Panc1 (cell line): ENCODE measurements at regions not wholly inside any gene's neighbourhood (a gene's known extent, or its start where the extent isn't known, plus 50 kb on each side); places are given as distances from the start of the nearest gene placed in this dataset.

Experiments used
- ATAC-seq: fragments of 200-7000 bp; cut with Tn5 transposase; 2 replicates; pipeline ENCODE4 v1.9.1; 2020; ENCODE audit warnings: mild to moderate bottlenecking, moderate library complexity
- BruUV-seq: library from RNA; stranded (reverse); fragments of 400-500 nt; replicated peaks from 2 replicates; lab custom pipeline; 2021; lab: Mats Ljungman, UMichigan
- CTCF ChIA-PET: fragments of 300-600 bp; sonication (Branson Sonifier 250); formaldehyde crosslinking; loops from one replicate; lab custom pipeline; 2022; ENCODE audit warnings: antibody characterized with exemption; lab: Charles Lee
- POLR2A ChIA-PET: fragments of 300-600 bp; sonication (Branson Sonifier 250); formaldehyde crosslinking; loops from one replicate; lab custom pipeline; 2022; ENCODE audit warnings: antibody characterized with exemption; lab: Charles Lee
- DNase-seq: peaks from one replicate; pipeline ENCODE4 v3.0.0-alpha.2; 2010; ENCODE audit warnings: low read depth, low spot score
- H3K27ac ChIP-seq: 2 replicates; pipeline ENCODE4 v1.5.1; 2011; ENCODE audit warnings: mild to moderate bottlenecking, low read length, inconsistent platforms
- H3K27me3 ChIP-seq: fragments of 200-500 bp; sonication (Bioruptor generic); 2 replicates; pipeline ENCODE4 v1.6.0; 2014; ENCODE audit warnings: low read length, inconsistent platforms; ENCODE audit not compliant: control insufficient read depth, insufficient read depth
- H3K36me3 ChIP-seq: fragments of 200-500 bp; sonication (Bioruptor generic); 2 replicates; pipeline ENCODE4 v1.5.1; 2014; ENCODE audit warnings: inconsistent platforms, mild to moderate bottlenecking, low read length, moderate library complexity; ENCODE audit not compliant: control insufficient read depth, insufficient read depth
- H3K4me1 ChIP-seq: 2 replicates; pipeline ENCODE4 v1.5.1; 2011; ENCODE audit warnings: inconsistent platforms, mild to moderate bottlenecking, low read length, moderate library complexity; ENCODE audit not compliant: control insufficient read depth, insufficient read depth
- H3K4me3 ChIP-seq, 2 experiments: 2 replicates each; pipeline ENCODE4 v1.5.1; 2011 to 2012; ENCODE audit warnings: low read depth in 2 of 2, low read length in 2 of 2, mild to moderate bottlenecking in 2 of 2, inconsistent platforms in 1 of 2, moderate library complexity in 1 of 2
- H3K9me3 ChIP-seq: fragments of 200-500 bp; sonication (Bioruptor generic); 2 replicates; pipeline ENCODE4 v1.5.1; 2014; ENCODE audit warnings: low read depth, mild to moderate bottlenecking, inconsistent platforms, low read length, moderate library complexity; ENCODE audit not compliant: control insufficient read depth, insufficient read depth
- CTCF ChIP-seq: fragments of 450-650 bp; IDR thresholded peaks from 2 replicates; pipeline ENCODE4 v1.5.1; 2017; ENCODE audit warnings: mild to moderate bottlenecking
- POLR2AphosphoS5 ChIP-seq: IDR thresholded peaks from 2 replicates; pipeline ENCODE4 v1.6.1; 2012; ENCODE audit warnings: mild to moderate bottlenecking, low read depth, low read length, moderate library complexity
- REST ChIP-seq, 2 experiments: IDR thresholded peaks; 2 replicates each; pipeline ENCODE4 v1.6.1; 2011 to 2012; ENCODE audit warnings: low read depth in 2 of 2, control low read depth in 1 of 2, low read length in 1 of 2, mild to moderate bottlenecking in 1 of 2, moderate library complexity in 1 of 2; ENCODE audit not compliant: insufficient read depth in 1 of 2
- SIN3A ChIP-seq: IDR thresholded peaks from 2 replicates; pipeline ENCODE4 v1.6.1; 2012; ENCODE audit warnings: low read depth, mild to moderate bottlenecking, low read length, moderate library complexity, borderline replicate concordance; ENCODE audit not compliant: insufficient read depth
- TCF7L2 ChIP-seq: IDR thresholded peaks from 2 replicates; pipeline ENCODE4 v1.6.1; 2011; ENCODE audit warnings: mild to moderate bottlenecking, low read depth, low read length, inconsistent platforms
- in situ Hi-C: cut with HindIII; loops from 2 replicates; pipeline ENCODE4 v1.10.0; 2016; ENCODE audit warnings: low sequenced_read_pairs, low pct_unique_long_range_greater_than_20kb
- intact Hi-C: fragments of 100-400 bp; cut with micrococcal nuclease; formaldehyde crosslinking; loops from one replicate; pipeline ENCODE4 v1.10.0; 2022; ENCODE audit not compliant: unreplicated experiment

GRCh38 chrX:38864165-38864564, 62.9 kb downstream of the MID1IP1 start:
- no peaks in the 10 kb centered on the region for H3K27me3 ChIP-seq
- in situ Hi-C loops (no loop called here), intact Hi-C loops (no loop called here)
- H3K4me1 ChIP-seq: no peaks in the 10 kb centered on the region
- no peak overlapping the region for H3K4me3 ChIP-seq
- CTCF ChIA-PET: no interaction called here
- TF ChIP-seq REST (IDR thresholded peaks at IDR 0.05; ENCODE audit: insufficient read depth in 1 of 2, low read depth in 2 of 2, low read length in 1 of 2) (no peak), CTCF (no peak), SIN3A (no peak), TCF7L2 (no peak), POLR2AphosphoS5 (no peak)
- POLR2A ChIA-PET: no interaction called here
- ATAC-seq: no peak
- no TSS peak for BruUV-seq
- H3K27ac ChIP-seq: no peak overlapping the region
- no peaks in the 10 kb centered on the region for H3K36me3 ChIP-seq
- H3K9me3 ChIP-seq: no peaks in the 10 kb centered on the region
- DNase-seq: no peak

GRCh38 chrX:38868321-38868720, 67.1 kb downstream of the MID1IP1 start:
- no peak for TF ChIP-seq TCF7L2
- TF ChIP-seq POLR2AphosphoS5: no peak
- TF ChIP-seq REST (IDR thresholded peaks at IDR 0.05; ENCODE audit: insufficient read depth in 1 of 2, low read depth in 2 of 2, low read length in 1 of 2): no peak
- TF ChIP-seq CTCF: no peak
- TF ChIP-seq SIN3A: no peak
- DNase-seq (no peak), ATAC-seq (no peak)
- no TSS peak for BruUV-seq
- Histone ChIP-seq H3K9me3 (no peaks in the 10 kb centered on the region), H3K4me3 (no peak overlapping the region), H3K27ac (no peak overlapping the region), H3K4me1 (no peaks in the 10 kb centered on the region), H3K36me3 (no peaks in the 10 kb centered on the region), H3K27me3 (no peaks in the 10 kb centered on the region)
- in situ Hi-C loops (no loop called here), intact Hi-C loops (no loop called here)
- POLR2A ChIA-PET: no interaction called here
- CTCF ChIA-PET: no interaction called here
